ENCODE measurements at regions not wholly inside any gene's neighbourhood (a gene's known extent, or its start where the extent isn't known, plus 50 kb on each side); places are given as distances from the start of the nearest gene placed in this dataset.

GRCh38 chr1:30816211-30817076, 58.9 kb upstream of the LAPTM5 start:
- no peak overlapping the region for H3K4me3 Mint-ChIP-seq
- no peak overlapping the region for H3K27ac ChIP-seq (ENCODE audit: low read length in 2 of 2)
- no peak for TF ChIP-seq EZH2 (IDR thresholded peaks at IDR 0.05; ENCODE audit: borderline replicate concordance, insufficient read depth, low read depth, low read length, poor library complexity, severe bottlenecking)
- TF ChIP-seq CTCF (IDR thresholded peaks at IDR 0.05): no peak
- peaks cover 0 to 3% of the 10 kb centered on the region in 2 donors for H3K4me1 ChIP-seq (ENCODE audit: control insufficient read depth in 2 of 2, insufficient read depth in 2 of 2, low read length in 2 of 2)
- H3K4me3 ChIP-seq (ENCODE audit: control extremely low read depth in 1 of 5, extremely low read depth in 1 of 5, insufficient read depth in 1 of 5, low read depth in 2 of 5, low read length in 4 of 5): no peak overlapping the region
- H3K36me3 ChIP-seq (replicated peaks in 1 of 2; ENCODE audit: control extremely low read depth in 1 of 2, control insufficient read depth in 1 of 2, extremely low read depth in 1 of 2, insufficient read depth in 2 of 2, low read length in 1 of 2): no peaks in the 10 kb centered on the region
- intact Hi-C loops (cut with micrococcal nuclease): no loop called here
- H4K20me1 ChIP-seq (ENCODE audit: control insufficient read depth, insufficient read depth, low read length, poor library complexity, severe bottlenecking): no peaks in the 10 kb centered on the region
- whole genome bisulfite sequencing (ENCODE audit: insufficient coverage): 15% methylated on average over 14 of the region's 18 CpGs
- H2AFZ ChIP-seq (ENCODE audit: insufficient read depth, low read depth, low read length, poor library complexity, severe bottlenecking): no peak overlapping the region
- no peak overlapping the region for H3K27ac Mint-ChIP-seq
- no peaks in the 10 kb centered on the region for H3K4me1 Mint-ChIP-seq
- ATAC-seq (ENCODE audit: low read depth) (no peak), DNase-seq (no peak)
- H3K9me3 ChIP-seq (ENCODE audit: control extremely low read depth in 1 of 3, control insufficient read depth in 2 of 3, insufficient read depth in 1 of 3, low read length in 2 of 3): peaks cover 0 to 3% (median 0%) of the 10 kb centered on the region in 3 donors
- H3K27me3 Mint-ChIP-seq: peaks cover 56% of the 10 kb centered on the region
- H3K4me2 ChIP-seq (replicated peaks; ENCODE audit: low read depth, low read length, poor library complexity, severe bottlenecking): no peak overlapping the region
- peaks cover 0 to 63% (median 40%) of the 10 kb centered on the region in 4 experiments for H3K27me3 ChIP-seq (replicated peaks in 1 of 4; ENCODE audit: control extremely low read depth in 1 of 4, control insufficient read depth in 3 of 4, insufficient read depth in 4 of 4, low read length in 3 of 4)
- H3K9me3 Mint-ChIP-seq (ENCODE audit: insufficient read depth): no peaks in the 10 kb centered on the region
- H3K79me2 ChIP-seq (ENCODE audit: control insufficient read depth, insufficient read depth, low read length): no peaks in the 10 kb centered on the region
- POLR2A ChIA-PET: no interaction called here
- CTCF ChIA-PET: interaction anchor here (4.7 kb wide), 1 partner anchor 15 kb away, joined by 18 read pairs; no protein-coding TSS in a partner anchor
- H3K9ac ChIP-seq (ENCODE audit: low read length): no peak overlapping the region

DNA sequence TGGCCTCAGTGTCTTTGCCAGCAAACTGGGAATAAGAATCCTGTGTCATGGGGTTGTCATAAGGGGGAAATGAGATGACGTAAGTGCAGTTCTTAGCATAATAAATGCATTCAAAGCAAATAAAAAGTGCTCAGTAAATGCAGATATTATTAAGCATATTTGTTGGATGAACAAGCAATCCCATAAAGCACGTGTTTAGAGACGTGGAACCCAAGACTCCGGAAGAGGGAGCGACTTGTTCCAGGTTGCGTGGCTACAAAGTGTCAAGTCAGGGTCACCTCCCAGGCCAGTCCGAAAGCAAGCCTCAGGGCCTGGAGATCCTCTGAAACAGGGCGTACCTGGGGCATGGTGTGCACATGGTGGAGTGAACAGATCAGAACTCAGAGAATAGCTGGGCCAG, 58.0 kb upstream of the LAPTM5 start:
- H3K4me3 Mint-ChIP-seq: no peak overlapping the region
- Histone ChIP-seq H4K20me1 (ENCODE audit: control insufficient read depth, insufficient read depth, low read length, poor library complexity, severe bottlenecking) (no peaks in the 10 kb centered on the region), H3K4me3 (ENCODE audit: control extremely low read depth in 1 of 5, extremely low read depth in 1 of 5, insufficient read depth in 1 of 5, low read depth in 2 of 5, low read length in 4 of 5) (no peak overlapping the region), H3K27ac (ENCODE audit: low read length in 2 of 2) (no peak overlapping the region), H3K4me2 (replicated peaks; ENCODE audit: low read depth, low read length, poor library complexity, severe bottlenecking) (no peak overlapping the region), H3K79me2 (ENCODE audit: control insufficient read depth, insufficient read depth, low read length) (no peaks in the 10 kb centered on the region), H2AFZ (ENCODE audit: insufficient read depth, low read depth, low read length, poor library complexity, severe bottlenecking) (no peak overlapping the region), H3K36me3 (replicated peaks in 1 of 2; ENCODE audit: control extremely low read depth in 1 of 2, control insufficient read depth in 1 of 2, extremely low read depth in 1 of 2, insufficient read depth in 2 of 2, low read length in 1 of 2) (no peaks in the 10 kb centered on the region), H3K9ac (ENCODE audit: low read length) (no peak overlapping the region), H3K27me3 (replicated peaks in 1 of 4; ENCODE audit: control extremely low read depth in 1 of 4, control insufficient read depth in 3 of 4, insufficient read depth in 4 of 4, low read length in 3 of 4) (peaks cover 0 to 69% (median 42%) of the 10 kb centered on the region in 4 experiments), H3K4me1 (ENCODE audit: control insufficient read depth in 2 of 2, insufficient read depth in 2 of 2, low read length in 2 of 2) (peaks cover 0 to 3% of the 10 kb centered on the region in 2 donors), H3K9me3 (ENCODE audit: control extremely low read depth in 1 of 3, control insufficient read depth in 2 of 3, insufficient read depth in 1 of 3, low read length in 2 of 3) (peaks cover 0 to 3% (median 0%) of the 10 kb centered on the region in 3 donors)
- ChIA-PET POLR2A (no interaction called here), CTCF (interaction anchor here (1.3 kb wide), 1 partner anchor 13 kb away, joined by 6 read pairs; no protein-coding TSS in a partner anchor)
- H3K27me3 Mint-ChIP-seq: peaks cover 57% of the 10 kb centered on the region
- 90% methylated on average over 7 of the region's 8 CpGs for WGBS (ENCODE audit: insufficient coverage)
- H3K4me1 Mint-ChIP-seq: no peaks in the 10 kb centered on the region
- no peak for DNase-seq
- no peak for ATAC-seq (ENCODE audit: low read depth)
- TF ChIP-seq CTCF (IDR thresholded peaks at IDR 0.05) (no peak), EZH2 (IDR thresholded peaks at IDR 0.05; ENCODE audit: borderline replicate concordance, insufficient read depth, low read depth, low read length, poor library complexity, severe bottlenecking) (no peak)
- no peak overlapping the region for H3K27ac Mint-ChIP-seq
- no peaks in the 10 kb centered on the region for H3K9me3 Mint-ChIP-seq (ENCODE audit: insufficient read depth)
- intact Hi-C loops (cut with micrococcal nuclease): no loop called here

Measured in B cell (primary cell).